ENCODE measurements at regions not wholly inside any gene's neighbourhood (a gene's known extent, or its start where the extent isn't known, plus 50 kb on each side); places are given as distances from the start of the nearest gene placed in this dataset.

- TF ChIP-seq POLR2A (IDR thresholded peaks at IDR 0.05; ENCODE audit: control extremely low read depth in 1 of 2, low read depth in 2 of 2, low read length in 2 of 2) (no peak), GABPA (IDR thresholded peaks at IDR 0.05; ENCODE audit: borderline replicate concordance, insufficient read depth, low read length) (no peak), POLR2AphosphoS5 (IDR thresholded peaks at IDR 0.05; ENCODE audit: low read depth, low read length) (no peak), KDM5A (IDR thresholded peaks at IDR 0.05; ENCODE audit: low read length) (no peak), CHD1 (IDR thresholded peaks at IDR 0.05; ENCODE audit: low read depth, low read length) (no peak), CTCF (IDR thresholded peaks at IDR 0.05; ENCODE audit: control extremely low read depth in 1 of 3, insufficient read depth in 1 of 3, low read depth in 1 of 3, low read length in 3 of 3) (no peak), USF2 (IDR thresholded peaks at IDR 0.05; ENCODE audit: low read length) (no peak), EZH2 (IDR thresholded peaks at IDR 0.05; ENCODE audit: low read depth, low read length, severe bottlenecking) (no peak), CREB1 (IDR thresholded peaks at IDR 0.05) (no peak), EP300 (IDR thresholded peaks at IDR 0.05; ENCODE audit: borderline replicate concordance in 1 of 2, low read depth in 2 of 2, low read length in 2 of 2) (no peak), POU5F1 (IDR thresholded peaks at IDR 0.05; ENCODE audit: low read depth, low read length) (no peak), ZNF274 (IDR thresholded peaks at IDR 0.05; ENCODE audit: borderline replicate concordance, extremely low read depth, low read length) (no peak), ATF3 (IDR thresholded peaks at IDR 0.05; ENCODE audit: insufficient read depth, low read depth, low read length) (no peak), SP1 (IDR thresholded peaks at IDR 0.05; ENCODE audit: low read depth, low read length) (no peak)
These were observed 62.7 kb upstream of the EDNRA start for GRCh38 chr4:147418226-147418625.
